Right atrium auricular region (tissue), 2 donors: ENCODE measurements at regions not wholly inside any gene's neighbourhood (a gene's known extent, or its start where the extent isn't known, plus 50 kb on each side); places are given as distances from the start of the nearest gene placed in this dataset.

Experiments used
- DNase-seq: peaks from one replicate; pipeline ENCODE4 v3.0.0-alpha.2; 2019; ENCODE audit warnings: low spot score
- H3K27ac ChIP-seq, 2 donors: fragments of 200-600 bp; sonication (generic); 1 replicate in 1 of 2; 2 replicates in 1 of 2; pipeline ENCODE4 v1.5.1; 2016 to 2019
- H3K27me3 ChIP-seq, 2 donors: fragments of 200-600 bp; sonication (generic); one replicate each; pipeline versions ENCODE4 v1.5.1 to v1.6.0; 2017 to 2019
- H3K36me3 ChIP-seq: fragments of 200-600 bp; sonication (generic); one replicate; pipeline ENCODE4 v1.5.1; 2016
- H3K4me1 ChIP-seq, 2 donors: fragments of 200-600 bp; sonication (generic); one replicate each; pipeline versions ENCODE4 v1.5.1 to v1.6.0; 2017 to 2019
- H3K4me3 ChIP-seq, 2 donors: fragments of 200-600 bp; sonication (generic); 1 replicate in 1 of 2; 2 replicates in 1 of 2; pipeline ENCODE4 v1.5.1; 2017 to 2019; ENCODE audit warnings: mild to moderate bottlenecking in 1 of 2, moderate library complexity in 1 of 2
- H3K9me3 ChIP-seq, 2 donors: fragments of 200-600 bp; sonication (generic); one replicate each; pipeline ENCODE4 v1.5.1; 2019
- CTCF ChIP-seq, 2 donors: fragments of 200-600 bp; sonication (generic); IDR thresholded peaks; one replicate each; pipeline ENCODE4 v1.5.1; 2019; ENCODE audit warnings: antibody characterized with exemption in 2 of 2

- H3K36me3 ChIP-seq, result no peaks in the 10 kb centered on the region
Measured at GRCh38 chr17:73799096-73799495, 154.9 kb upstream of the SDK2 start.

GRCh38 chr17:73799781-73800627, 155.8 kb upstream of the SDK2 start:
- Histone ChIP-seq H3K4me1 (no peaks in the 10 kb centered on the region), H3K4me3 (no peak overlapping the region), H3K27ac (no peak overlapping the region), H3K27me3 (no peaks in the 10 kb centered on the region), H3K36me3 (no peaks in the 10 kb centered on the region), H3K9me3 (peaks cover 0 to 9% of the 10 kb centered on the region in 2 donors)
- DNase-seq, result no peak
- TF ChIP-seq CTCF (IDR thresholded peaks at IDR 0.05), result no peak

More at GRCh38 chr17:73799096-73799495, 154.9 kb upstream of the SDK2 start:
- no peaks in the 10 kb centered on the region for H3K4me1 ChIP-seq
- H3K27ac ChIP-seq, result no peak overlapping the region
- H3K9me3 ChIP-seq, result peaks cover 0 to 9% of the 10 kb centered on the region in 2 donors
- TF ChIP-seq CTCF (IDR thresholded peaks at IDR 0.05), result no peak
- H3K27me3 ChIP-seq, result no peaks in the 10 kb centered on the region
- no peak for DNase-seq
- H3K4me3 ChIP-seq, result no peak overlapping the region

- Histone ChIP-seq H3K27ac (no peak overlapping the region), H3K27me3 (no peaks in the 10 kb centered on the region), H3K9me3 (peaks cover 0 to 9% of the 10 kb centered on the region in 2 donors), H3K4me3 (no peak overlapping the region), H3K36me3 (no peaks in the 10 kb centered on the region), H3K4me1 (no peaks in the 10 kb centered on the region)
- no peak for DNase-seq
- no peak for TF ChIP-seq CTCF (IDR thresholded peaks at IDR 0.05)
Measured at GRCh38 chr17:73800893-73801292, 156.6 kb upstream of the SDK2 start.

- no peaks in the 10 kb centered on the region for H3K27me3 ChIP-seq
- no peak for TF ChIP-seq CTCF (IDR thresholded peaks at IDR 0.05)
- no peak for DNase-seq
Measured at GRCh38 chr17:73801455-73802100, 157.3 kb upstream of the SDK2 start.

GRCh38 chr17:73802314-73802713, 158.1 kb upstream of the SDK2 start:
- Histone ChIP-seq H3K36me3 (no peaks in the 10 kb centered on the region), H3K4me1 (no peaks in the 10 kb centered on the region), H3K27me3 (no peaks in the 10 kb centered on the region), H3K9me3 (peaks cover 0 to 9% of the 10 kb centered on the region in 2 donors), H3K4me3 (no peak overlapping the region), H3K27ac (no peak overlapping the region)
- TF ChIP-seq CTCF (IDR thresholded peaks at IDR 0.05), result no peak
- no peak for DNase-seq

More at GRCh38 chr17:73801455-73802100, 157.3 kb upstream of the SDK2 start:
- no peak overlapping the region for H3K4me3 ChIP-seq
- H3K4me1 ChIP-seq, result no peaks in the 10 kb centered on the region
- H3K36me3 ChIP-seq, result no peaks in the 10 kb centered on the region
- H3K27ac ChIP-seq, result no peak overlapping the region
- H3K9me3 ChIP-seq, result peaks cover 0 to 9% of the 10 kb centered on the region in 2 donors
